ENCODE measurements at regions not wholly inside any gene's neighbourhood (a gene's known extent, or its start where the extent isn't known, plus 50 kb on each side); places are given as distances from the start of the nearest gene placed in this dataset.

DNA sequence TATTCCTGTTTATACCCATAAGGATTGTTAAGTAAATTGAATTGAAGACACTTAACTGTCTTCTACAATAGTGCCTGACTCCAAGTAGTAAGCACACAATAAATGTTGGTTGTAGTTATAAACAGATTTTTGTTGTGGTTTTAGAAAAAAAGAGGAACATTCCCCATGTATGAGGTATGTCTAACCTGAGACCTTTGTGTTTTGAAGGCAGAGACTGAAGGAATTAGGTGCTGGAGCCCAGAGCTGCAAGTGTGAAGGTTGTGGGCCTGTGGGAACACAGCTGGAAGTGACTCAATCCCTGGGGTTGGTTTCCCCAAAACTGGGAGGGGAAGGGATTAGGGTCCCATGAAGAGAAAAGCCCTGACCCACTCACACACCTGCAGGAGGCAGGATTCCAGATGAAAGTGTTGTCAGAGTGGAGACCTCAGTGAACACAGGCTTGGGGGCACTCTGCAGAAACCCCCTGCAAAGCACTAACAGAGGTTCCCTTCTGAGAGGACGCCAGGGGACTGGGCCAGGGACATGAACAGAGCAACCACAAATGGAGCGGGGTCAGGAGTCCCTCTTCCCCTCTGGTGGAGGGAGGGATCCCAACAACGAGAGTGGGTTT, 265.1 kb upstream of the KLF14 start:
- DNase-seq = no peak

DNA sequence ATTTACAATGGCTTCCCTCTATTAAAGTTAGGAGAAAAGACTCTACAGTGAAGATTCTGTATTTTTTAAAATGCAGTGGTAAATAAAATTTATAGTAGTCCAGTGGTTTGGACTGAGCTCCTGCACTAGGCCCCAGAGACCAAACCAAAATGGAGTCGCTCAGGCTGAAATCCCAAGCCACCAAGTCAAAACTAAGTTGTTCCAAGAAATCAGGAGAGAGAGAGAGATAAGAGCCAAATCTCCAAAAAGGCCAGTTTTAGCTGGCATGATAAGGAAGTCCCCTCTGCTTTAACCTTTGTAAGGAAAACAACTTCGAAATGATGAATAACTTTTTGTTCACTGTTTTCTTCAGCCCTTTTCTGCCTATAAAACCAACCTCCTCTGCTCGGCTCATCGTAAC, 265.9 kb upstream of the KLF14 start:
- no peak for DNase-seq

GRCh38 chr7:131000389-131000788, 266.4 kb upstream of the KLF14 start:
- no peak for DNase-seq

GRCh38 chr7:131000873-131001272, 266.9 kb upstream of the KLF14 start:
- no peak for DNase-seq

DNA sequence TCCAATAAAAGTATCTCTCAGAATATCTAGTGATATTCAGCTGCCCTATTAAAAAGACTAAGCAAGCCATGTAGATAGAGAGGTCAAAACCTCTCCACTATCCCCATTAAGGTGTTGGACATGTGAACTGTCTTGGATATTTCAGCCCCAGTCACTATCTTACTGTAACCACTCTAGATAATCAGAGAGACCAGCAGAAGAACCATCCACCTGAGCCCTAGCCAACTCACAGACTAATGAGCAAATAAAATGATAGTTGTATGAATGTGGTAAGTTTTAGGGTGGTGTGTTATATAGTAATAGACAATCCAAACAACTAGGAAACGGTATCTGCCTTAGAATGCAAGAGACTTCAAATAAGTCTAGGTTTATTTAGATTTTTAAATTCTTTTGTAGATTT, 268.6 kb upstream of the KLF14 start:
- DNase-seq = no peak

- no peak for DNase-seq
Observed at GRCh38 chr7:131003634-131004033, 269.6 kb upstream of the KLF14 start.

- DNase-seq = no peak
Observed at GRCh38 chr7:131004371-131004770, 270.4 kb upstream of the KLF14 start.

DNA sequence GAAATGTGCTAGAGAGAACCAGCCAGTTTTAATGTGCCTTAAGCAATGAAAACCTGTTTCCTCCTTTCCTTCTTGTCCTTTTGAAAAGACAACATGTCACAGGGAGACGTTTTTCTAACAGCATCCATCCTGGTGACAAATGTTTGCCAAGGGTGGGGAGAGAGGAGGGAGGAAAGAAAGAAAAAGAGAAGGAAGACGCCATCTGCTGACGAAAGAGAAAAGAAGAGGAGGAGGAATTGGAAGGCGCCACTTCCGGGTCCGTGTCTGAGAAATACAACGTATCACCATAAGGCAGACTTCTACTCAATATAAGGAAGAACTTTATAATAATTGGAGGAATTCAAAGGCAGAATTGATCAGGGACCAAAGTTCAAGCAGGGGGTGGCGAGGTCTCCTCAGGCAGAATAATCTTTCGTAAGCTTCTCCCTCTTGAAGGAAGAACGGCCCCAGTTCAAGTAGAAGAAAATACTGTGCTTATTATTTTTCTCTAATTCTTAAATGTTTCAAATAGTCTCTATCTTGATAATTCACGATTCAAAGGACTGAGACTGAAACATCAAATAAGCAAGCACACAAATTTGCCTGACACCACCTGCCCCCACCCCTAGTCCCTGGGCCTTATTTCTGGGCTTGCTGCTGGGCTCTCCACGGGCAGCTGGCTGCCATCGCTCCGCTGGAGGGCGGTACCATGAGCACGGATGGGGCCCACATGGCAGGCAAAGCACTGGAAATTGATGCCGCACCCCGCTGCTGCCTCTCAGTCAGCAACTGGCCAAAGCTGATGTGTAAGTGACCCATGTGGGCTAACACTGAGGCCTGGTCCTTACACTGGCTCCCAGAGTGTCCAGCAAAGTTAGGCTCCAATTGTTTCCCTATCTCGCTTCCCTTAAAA, 273.7 kb upstream of the KLF14 start:
- DNase-seq = no peak

- no peak for DNase-seq
Observed at GRCh38 chr7:131008840-131009711, 275.1 kb upstream of the KLF14 start.

- no peak for DNase-seq
Observed at GRCh38 chr7:131010029-131010716, 276.2 kb upstream of the KLF14 start.

DNA sequence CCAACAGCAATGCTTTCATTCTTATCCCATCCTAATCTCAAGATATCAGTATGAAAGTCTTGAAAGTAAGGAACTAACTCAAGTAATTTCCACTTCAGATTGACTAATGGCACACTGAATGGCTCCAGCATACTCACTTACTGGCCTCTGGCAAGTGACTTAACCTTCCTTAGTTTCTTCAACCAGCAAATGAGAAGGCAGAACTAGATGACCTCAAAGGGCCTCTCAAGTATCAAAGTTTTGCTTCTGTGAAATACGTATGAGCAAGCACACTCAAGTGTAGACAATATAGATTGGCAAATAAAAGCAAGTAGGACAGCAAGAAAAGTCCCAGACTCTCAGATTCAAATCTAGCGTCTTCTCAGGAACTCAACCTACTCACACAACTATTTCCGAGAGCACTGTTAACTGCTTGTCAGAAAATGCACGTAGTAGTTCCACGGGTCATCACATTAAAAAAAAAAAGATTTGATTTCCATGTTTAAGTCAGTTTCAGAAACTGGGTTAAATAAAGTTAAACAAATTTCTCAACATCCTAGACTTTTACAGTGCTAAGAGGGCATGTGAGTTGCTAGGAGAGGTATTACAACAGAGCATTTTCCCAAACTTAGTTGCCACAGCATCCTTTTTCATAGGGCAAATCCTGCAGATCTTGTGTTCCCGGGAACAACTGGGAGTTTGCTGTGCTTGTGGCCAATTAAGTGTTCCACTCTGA, 276.9 kb upstream of the KLF14 start:
- no peak for DNase-seq

DNA sequence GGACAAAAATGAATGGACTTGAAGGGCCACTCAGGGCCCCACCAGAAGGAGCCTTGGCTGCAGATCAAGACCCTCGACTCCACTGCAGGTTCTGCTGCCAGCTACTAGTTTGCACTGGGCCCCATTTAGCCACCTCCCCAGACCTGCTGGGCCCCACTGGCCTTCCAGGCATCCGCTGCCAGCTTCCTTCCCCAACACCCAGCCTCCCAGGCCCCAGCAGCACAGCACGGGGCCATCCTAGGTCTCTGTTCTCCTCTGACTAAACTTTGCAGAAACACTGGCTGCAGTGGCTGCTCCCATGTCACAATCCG, 277.4 kb upstream of the KLF14 start:
- no peak for DNase-seq

DNA sequence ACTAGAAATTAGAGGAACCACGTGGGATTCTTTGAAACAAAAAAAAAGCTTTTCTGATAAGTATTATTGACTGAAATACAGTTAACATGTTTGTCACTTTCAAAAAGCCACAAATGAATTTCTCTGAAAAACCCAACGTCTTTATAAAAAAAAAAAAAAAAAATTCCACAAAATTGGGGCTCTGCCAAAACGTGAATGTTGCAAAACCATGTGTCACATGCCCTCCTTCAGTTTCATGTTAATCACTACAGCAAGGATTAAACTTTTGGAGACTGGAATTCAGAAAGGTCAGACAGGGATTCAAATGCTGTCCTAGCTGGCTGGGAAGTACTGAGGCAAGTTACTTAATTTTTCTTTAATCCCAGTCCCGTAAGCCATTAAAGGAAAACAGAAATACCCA, 278.0 kb upstream of the KLF14 start:
- DNase-seq = no peak

DNA sequence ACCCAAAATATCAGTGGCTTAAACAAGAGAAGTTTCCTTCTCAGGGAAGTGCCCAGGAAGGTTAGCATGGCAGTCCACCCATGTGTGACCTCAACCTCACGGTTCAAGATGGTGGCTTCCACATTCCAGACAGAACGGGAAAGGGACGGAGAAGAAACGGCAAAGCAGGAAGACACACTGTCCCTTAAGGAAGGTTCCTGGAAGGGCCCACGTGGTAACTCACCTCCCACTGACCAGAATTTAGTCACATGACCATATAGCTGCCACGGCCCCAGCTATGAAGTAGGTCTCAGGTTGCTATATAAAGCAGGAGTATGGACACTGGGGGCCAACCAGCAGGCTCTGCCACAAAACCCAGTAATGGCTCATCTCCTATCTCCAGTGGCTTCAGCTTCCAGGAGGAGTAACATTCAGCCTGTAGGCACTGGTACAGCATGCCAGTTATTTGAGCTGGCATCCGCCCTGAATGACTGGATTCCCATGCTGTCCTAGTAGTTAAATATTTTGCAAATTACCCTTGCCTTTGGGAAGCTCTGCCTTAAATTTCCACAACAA, 278.5 kb upstream of the KLF14 start:
- DNase-seq = no peak

DNA sequence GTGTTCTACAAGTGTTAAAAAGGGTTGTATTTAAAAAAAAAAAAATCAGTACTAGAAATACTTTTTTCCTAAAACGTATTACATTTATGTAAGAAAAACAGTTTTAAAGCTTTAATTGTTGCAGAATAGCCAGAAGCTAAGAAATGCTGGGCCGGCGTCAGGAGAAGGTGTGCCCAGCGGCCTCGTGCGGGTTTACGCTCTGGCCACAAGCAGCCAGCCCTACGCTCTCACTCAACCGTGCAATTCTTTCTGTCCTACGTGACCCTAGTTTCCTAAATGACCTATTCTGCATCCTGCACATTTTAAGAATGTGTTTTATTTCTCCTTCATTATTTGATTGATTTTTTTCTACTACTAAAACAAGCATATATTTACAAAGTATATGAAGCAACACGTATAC, 279.7 kb upstream of the KLF14 start:
- DNase-seq = no peak

- no peak for DNase-seq
Observed at GRCh38 chr7:131014906-131015656, 281.1 kb upstream of the KLF14 start.

- no peak for DNase-seq
Observed at GRCh38 chr7:131015657-131015958, 281.6 kb upstream of the KLF14 start.

- no peak for DNase-seq
Observed at GRCh38 chr7:131016230-131016629, 282.2 kb upstream of the KLF14 start.

DNA sequence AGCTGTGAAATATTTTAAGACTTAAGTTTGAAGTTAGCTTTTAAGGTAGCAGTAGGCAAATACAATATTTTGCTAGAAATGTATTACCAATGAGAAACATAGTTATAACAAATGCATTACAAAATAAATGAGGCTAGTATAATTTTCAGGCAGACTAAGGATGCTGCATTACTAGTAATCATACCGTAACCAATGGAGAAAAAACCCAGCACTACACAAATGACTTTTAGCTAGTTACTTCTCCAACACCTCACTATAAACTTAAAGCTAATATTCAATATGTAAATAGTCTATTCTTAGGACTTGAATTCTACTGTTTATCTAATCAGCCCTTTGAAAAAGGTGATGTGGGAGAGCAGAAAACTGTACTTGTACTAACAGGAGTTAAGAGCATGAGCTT, 285.3 kb upstream of the KLF14 start:
- no peak for DNase-seq

GRCh38 chr7:131020759-131021261, 286.8 kb upstream of the KLF14 start:
- DNase-seq = no peak

DNA sequence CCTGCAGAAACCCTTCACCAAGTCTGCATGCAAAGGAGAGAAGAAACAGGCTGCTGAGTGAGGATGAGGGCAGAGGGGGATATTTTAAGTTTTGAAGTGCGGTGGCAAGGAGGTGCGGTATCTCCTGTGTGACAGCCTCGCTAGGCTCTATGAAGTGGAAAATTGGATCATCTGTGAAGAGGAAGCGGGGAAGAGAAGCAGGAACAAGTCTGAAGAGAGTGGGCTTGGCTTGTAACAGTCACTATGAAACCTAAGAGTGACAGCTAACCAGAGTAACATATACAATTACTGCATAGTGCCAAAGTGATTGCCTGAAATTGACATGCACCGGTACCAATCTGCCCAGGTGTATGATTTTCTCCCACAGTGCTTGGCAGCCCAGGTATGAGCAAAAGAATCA, 287.5 kb upstream of the KLF14 start:
- no peak for DNase-seq
